HG03025 (cell line): ENCODE measurements at regions not wholly inside any gene's neighbourhood (a gene's known extent, or its start where the extent isn't known, plus 50 kb on each side); places are given as distances from the start of the nearest gene placed in this dataset.
"Not testable (repeated sequence)": the region's sequence is repeated elsewhere in the genome, so short reads cannot be mapped to it uniquely, and the experiment has no call there.

Source experiments
- ATAC-seq: cut with Tn5 transposase; IDR thresholded peaks from one replicate; pipeline ENCODE4 v1.9.1; 2021; ENCODE audit warnings: mild to moderate bottlenecking, moderate library complexity; ENCODE audit not compliant: unreplicated experiment, low FRiP score

DNA sequence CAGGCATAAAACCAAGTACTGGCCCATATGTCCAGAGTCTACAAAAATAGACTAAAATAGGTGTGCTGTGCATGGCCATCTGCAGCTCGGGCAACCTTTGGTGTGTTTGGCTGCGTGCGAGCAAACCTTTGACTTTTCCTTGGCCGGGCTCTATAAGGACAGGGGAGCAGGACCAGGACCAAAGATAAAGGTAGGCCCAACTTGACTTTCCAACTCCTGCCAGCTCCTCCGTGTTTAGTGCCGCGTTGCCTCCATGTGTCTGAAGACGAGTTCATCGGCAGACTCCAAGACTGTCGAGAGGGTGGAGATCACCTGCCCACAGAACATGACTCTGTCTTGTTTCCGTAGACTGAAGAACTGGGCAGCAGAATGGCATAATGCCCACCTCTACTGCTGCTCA lies 375.5 kb downstream of the IRS2 start:
- ATAC-seq = no peak

- no peak for ATAC-seq
Measured at GRCh38 chr13:109408591-109409382, 377.6 kb downstream of the IRS2 start.

DNA sequence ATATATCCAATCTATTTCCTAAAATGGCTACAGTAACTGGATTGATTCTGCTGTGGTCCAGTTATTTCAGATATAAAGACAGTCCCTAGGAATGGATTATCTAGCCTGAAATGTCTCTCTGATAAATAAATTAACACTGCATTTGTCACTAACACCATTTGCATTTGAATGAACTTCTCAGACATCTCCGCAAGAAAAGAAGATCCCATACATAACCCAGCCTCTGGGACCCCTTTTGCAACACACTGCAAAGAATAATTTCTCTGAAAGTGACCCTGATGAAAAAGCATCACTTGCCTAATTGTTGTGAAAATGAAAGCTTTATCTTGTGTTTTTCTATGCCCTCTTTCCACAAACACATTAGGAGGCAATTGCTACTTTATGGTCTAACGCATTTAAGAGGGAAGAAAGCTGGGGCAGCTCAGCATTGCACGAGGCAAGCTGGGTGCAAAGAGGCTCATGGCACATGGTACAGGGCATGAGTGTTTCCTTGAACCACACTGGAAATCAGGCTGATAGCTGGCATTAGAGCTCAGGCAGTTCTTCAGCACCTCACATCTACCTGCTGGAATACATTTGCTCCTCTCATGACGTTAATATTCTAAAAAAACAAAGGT lies 379.9 kb downstream of the IRS2 start:
- ATAC-seq = no peak

DNA sequence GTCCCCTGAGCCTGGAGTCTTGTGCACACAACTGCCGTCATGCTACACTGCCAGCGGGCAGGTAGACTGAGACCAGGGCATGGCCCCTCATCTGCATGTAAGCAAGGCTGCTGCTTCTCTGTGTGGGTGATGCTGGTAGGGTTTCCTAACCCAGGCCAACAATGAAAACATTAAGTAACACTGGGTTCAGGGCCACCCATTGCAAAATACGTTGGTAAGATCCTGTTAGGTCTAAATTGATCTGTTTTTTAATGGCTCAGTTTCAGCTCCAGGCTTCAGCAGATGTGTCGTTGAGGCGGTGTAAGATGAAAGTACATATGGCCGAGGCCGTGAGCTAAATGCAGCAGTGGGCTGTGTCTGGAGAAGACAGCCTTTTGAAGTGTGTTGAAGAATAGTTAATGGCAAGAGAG lies 383.4 kb downstream of the IRS2 start:
- ATAC-seq = no peak

DNA sequence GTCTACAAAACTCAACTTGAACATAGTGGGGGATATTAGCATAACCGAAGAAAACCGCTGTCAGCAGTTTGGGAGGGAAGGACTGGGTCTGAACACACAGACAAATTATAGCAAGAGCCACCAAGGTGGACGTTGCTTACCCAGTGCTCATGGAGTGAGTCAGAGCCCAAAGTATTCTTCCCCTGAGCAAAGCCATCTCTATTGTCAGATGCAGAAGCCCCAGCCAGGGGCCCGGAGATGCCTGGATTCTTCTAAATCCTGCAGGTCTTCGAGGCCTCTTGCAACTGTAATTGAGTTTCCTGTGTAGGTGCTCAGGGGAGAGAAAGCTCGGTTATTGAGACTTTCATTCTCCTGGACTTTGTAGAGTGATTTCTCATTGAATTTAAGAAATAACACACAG lies 384.5 kb downstream of the IRS2 start:
- ATAC-seq = no peak

GRCh38 chr13:109401307-109401706 lies 385.1 kb downstream of the IRS2 start:
- ATAC-seq = no peak

DNA sequence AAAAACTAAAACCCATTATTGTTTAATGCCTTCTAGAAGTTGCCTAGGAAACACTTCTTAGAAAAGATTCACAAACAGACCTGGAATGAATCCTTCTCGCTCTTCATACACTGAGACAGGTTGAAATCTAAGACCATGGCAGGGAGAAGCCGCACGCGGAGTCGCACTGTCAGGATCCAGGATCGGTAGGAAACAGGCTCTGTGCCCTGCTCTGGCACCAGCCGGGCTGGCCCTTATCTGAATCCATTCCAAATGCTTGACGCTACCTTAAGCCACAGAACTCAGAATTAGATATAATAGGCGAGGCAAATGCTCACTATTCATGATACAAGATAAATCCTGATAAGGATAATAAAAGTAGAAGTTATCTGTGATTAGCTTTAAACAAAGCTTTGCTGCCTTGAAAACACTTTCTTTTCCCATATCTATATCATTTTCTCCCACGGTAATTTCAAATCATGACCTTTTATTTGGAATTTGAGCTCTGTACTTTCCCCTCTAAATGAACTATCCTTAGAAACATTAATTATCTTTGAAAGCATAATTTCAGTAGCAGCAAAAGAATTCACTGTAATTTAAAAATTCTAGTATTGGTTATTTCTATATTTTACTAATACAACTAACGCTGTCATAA lies 385.6 kb downstream of the IRS2 start:
- no peak for ATAC-seq

DNA sequence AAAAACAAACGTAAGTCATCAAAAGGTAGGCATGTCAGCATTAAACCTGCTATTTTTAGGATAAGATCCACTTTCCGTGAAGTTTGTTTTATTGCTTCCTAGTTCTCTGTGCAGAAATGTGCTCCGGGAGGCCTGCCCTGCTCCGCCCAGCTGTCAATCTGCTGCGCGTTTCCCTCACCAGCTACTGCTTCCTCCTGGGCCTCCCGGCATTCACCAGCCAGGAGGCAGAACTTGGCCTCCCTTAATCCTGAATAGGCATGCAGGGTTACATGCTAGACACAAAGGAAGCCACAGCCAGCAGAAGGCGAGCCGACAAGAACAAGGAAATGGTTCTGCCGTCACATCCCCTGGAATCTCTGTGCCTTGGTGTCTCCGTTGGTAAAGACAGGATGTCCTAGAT lies 386.2 kb downstream of the IRS2 start:
- ATAC-seq = no peak

DNA sequence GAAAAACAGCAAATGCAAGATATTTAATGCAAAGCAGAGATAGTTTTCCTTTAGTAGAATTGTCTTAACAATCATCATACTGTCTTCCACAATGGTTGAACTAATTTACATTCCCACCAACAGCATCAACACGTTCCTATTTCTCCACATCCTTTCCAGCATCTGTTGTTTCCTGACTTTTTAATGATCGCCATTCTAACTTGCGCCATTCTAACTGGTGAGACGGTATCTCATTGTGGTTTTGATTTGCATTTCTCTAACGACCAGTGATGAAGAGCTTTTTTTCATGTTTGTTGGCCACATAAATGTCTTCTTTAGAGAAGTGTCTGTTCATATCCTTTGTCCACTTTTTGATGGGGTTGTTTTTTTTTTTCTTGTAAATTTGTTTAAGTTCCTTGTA lies 388.3 kb downstream of the IRS2 start:
- not testable (repeated sequence) for ATAC-seq

- no peak for ATAC-seq
Measured at GRCh38 chr13:109397285-109397684, 389.1 kb downstream of the IRS2 start.

DNA sequence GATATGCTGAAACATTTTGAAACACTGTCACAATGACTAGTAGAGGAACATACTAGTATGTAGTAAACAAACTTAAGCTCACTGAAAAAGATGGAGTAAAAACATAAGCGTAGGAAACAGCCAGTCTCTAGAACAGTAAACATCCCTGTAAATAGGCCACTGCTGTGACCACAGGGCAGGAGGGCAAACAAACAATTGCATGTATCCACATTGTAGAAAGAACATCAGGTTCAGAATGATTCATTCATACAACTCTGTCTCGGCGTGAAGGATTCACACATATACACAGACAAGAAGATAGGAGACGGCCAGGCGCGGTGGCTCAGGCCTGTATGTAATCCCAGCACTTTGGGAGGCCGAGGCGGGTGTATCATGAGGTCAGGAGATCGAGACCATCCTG lies 390.1 kb downstream of the IRS2 start:
- ATAC-seq = no peak

DNA sequence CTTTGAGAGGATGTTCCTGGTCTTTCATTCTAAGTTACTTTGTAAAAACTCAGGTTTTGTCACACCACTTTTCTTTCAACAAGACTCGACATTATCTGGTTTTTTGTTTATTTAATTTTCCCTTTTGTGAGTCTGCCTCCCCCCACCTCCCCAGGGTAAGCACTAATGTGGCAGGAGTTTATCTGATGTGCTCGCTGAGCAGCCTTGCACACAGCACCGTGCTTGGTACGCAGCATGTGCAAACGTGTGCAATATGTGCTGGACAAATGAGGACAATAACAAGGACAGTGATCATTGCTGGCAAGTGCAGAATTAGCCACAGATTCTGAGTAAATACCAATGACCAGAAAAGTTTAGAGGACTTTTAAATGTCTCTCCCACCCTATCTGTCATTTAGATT lies 391.4 kb downstream of the IRS2 start:
- ATAC-seq = no peak

DNA sequence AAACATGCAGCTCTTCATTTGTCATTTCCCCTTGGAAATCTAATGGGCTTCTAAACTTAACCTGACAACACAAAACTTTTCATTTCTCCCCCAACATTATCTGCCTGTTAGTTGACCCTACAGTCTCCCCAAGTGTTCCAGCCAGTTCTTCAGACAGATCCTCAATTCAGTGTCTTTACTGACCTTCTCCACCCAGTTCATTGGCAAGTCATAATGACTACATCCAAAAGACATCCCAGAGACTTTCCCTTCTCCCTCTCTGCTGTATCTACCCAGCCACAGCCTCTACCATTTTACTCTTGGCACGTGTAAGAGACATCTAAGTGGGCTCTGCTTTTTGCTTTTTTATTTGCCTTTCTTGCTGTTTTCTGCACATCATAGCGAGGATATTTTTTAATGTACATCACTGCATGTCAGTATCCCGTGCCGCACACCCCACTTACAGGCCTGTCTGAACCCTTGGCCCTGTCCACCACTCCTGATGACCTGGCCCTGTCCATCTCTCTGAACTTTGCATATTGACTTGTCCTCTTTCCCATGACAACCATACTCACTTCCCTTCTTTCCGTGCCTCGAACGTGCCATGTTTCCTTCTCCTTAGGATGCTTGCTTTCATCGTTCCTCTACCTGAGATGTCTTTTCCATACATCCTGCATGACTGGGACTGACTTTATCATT lies 391.9 kb downstream of the IRS2 start:
- ATAC-seq = no peak

DNA sequence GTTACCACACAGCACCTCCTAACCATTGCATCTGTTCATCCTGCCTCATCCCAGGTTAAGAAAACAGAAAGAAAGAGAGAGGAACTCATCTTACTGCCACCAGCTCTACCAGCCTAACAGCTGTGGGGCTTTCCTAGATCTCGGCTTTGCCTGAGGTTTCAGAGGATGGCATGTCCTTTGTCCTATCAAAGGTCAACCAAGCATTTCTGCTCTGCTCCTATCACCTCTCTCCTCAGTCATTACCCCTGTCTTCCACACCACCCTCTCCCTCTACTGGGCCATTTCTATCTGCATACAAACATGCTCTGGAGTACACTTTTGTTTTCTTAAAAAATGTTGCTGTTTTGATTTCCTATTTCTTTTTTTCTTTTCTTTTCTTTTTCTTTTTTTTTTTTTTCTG lies 393.3 kb downstream of the IRS2 start:
- ATAC-seq = no peak

DNA sequence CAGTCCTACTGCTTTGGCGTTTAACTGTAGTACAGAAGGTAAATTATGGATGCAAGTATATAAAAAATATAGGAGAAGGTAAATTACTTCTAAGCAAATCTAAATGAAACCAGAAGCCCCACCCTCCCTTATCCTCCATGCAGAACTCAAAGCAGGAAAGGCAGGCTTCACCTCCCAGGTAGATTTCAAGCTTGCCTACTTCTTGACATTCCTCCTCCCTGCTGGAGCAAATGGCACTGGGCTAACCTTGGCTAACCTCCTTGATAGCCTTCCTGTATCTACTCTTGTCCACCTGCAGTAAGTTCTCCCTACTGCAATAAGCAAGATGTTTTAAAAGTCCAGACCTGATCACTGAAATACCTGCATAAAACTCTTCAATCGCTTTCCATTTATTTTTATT lies 396.0 kb downstream of the IRS2 start:
- ATAC-seq = no peak

GRCh38 chr13:109389892-109390345 lies 396.5 kb downstream of the IRS2 start:
- ATAC-seq = no peak

DNA sequence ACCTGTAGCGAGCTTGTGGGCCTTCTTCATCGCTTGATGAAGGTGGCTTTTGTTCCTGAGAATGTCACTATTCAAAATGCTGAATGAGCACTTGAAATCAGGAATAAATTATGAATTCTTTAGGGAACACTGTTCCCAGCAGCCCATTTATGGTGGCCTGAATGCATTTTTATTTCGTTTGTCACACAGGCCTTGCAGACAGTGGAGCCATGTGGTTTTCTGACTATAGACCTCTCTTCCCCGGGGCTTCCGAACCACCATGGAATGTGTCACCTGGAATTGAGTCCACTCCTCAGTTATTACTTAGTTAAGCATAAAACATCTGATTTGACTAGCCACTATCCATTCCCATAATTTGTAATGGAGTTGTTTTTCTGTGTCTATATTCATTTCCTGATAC lies 396.9 kb downstream of the IRS2 start:
- no peak for ATAC-seq

DNA sequence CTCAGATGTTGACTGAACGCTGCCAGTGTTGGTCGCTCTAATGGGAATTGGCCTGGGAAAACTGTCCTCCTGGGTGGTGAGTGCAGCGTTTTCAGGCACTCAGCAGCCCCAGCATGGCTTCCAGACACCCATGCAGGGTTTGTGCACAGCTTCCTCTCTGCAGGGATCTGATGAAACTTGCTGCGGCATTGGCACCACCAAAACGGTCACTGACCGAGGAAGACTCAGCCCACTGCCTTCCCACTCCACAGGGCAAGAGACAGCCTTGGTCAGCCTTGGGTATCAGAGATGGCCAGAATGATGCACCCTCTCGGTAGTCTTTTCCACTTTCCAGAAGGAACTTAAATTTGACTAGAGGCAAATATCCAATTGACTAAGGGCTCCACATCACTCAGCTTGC lies 398.9 kb downstream of the IRS2 start:
- no peak for ATAC-seq

- no peak for ATAC-seq
Measured at GRCh38 chr13:109385242-109385560, 401.2 kb downstream of the IRS2 start.

DNA sequence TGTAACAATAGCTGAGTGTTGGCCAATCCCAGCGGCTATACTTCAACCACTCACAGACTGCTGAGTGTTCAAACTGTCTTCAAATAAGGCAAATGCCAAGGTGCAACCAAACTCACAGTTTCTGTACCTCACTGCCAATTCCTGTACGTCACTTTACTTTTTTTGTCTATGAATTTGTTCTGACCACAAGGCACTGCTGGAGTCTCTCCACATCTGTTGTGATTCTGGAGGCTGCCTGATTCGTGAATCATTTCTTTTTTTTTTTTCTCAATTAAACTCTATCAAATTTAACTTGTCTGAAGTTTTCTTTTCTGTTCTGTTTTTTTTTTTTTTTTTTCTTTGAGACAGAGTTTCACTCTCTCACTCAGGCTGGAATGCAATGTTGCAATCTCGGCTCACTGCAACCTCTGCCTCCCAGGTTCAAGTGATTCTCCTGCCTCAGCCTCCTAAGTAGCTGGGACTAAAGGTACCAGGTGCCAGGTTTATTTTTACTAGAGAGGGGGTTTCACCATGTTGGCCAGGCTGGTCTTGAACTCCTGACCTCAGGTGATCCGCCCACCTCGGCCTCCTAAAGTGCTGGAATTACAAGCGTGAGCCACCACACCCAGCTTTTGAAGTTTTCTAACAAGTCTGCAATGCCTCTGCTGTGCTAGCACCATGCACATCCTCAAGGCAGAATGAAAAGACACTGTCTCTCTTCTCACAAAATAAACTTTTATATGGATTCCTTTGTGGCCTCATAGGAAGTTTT lies 401.7 kb downstream of the IRS2 start:
- no peak for ATAC-seq

DNA sequence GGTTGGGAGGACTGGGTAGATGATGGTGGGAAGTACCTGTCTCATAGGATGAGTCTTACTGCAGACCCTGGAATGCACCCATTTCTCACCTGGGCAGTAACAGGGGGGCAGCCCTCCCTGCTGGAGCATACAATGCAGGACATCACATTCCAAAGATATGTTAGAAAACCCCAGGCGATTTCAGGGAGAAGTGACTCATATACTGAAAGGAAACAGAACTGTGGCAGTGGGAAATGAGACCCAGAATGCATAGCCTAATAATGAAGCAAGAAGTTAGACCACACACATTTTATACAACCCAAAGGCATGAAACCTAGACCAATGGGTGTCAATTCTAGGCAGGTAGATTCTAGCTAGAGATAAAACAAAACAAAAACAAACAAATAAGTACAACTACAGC lies 402.7 kb downstream of the IRS2 start:
- ATAC-seq = no peak
